ENCODE measurements at regions not wholly inside any gene's neighbourhood (a gene's known extent, or its start where the extent isn't known, plus 50 kb on each side); places are given as distances from the start of the nearest gene placed in this dataset.
A peak's percentile ranks its signal among the peaks of the same experiment; 100 is the strongest.

DNA sequence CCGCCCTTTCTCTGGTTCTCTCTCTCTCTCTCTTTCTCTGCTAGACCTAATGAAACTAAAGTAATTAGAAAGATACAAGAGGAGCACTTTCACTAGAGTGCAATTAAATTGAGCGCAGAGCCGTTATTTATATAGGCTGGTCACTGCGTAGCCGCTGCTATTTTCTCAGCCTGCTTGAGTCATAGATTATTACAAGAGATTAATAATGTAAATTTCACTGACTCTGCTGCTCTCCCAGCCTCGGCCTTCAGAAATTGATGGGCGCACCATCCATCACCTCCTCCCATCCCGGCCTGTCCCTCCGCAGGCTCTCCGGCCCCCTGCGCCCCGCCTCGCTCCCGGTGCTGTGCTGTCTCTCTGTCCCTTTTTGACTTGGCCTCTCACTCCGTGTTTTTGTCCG lies 268.0 kb upstream of the MVB12B start:
- intact Hi-C loops (cut with DNase I) = no loop called here
- WGBS, 2 donors = 71 to 72% methylated on average over 16 of the region's 16 CpGs
- no peak overlapping the region for H3K27ac ChIP-seq
- H3K36me3 ChIP-seq = no peaks in the 10 kb centered on the region
- H3K4me3 ChIP-seq = no peak overlapping the region
- no peak for TF ChIP-seq EP300 (IDR thresholded peaks at IDR 0.05)
- TF ChIP-seq, protein P1, sequence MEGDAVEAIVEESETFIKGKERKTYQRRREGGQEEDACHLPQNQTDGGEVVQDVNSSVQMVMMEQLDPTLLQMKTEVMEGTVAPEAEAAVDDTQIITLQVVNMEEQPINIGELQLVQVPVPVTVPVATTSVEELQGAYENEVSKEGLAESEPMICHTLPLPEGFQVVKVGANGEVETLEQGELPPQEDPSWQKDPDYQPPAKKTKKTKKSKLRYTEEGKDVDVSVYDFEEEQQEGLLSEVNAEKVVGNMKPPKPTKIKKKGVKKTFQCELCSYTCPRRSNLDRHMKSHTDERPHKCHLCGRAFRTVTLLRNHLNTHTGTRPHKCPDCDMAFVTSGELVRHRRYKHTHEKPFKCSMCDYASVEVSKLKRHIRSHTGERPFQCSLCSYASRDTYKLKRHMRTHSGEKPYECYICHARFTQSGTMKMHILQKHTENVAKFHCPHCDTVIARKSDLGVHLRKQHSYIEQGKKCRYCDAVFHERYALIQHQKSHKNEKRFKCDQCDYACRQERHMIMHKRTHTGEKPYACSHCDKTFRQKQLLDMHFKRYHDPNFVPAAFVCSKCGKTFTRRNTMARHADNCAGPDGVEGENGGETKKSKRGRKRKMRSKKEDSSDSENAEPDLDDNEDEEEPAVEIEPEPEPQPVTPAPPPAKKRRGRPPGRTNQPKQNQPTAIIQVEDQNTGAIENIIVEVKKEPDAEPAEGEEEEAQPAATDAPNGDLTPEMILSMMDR (IDR thresholded peaks at IDR 0.05) = no peak
- TF ChIP-seq POLR2AphosphoS5 (IDR thresholded peaks at IDR 0.05) = no peak
- TF ChIP-seq POLR2A (IDR thresholded peaks at IDR 0.05) = no peak
- DNase-seq = no peak
- no peaks in the 10 kb centered on the region for H3K9me3 ChIP-seq
- H3K27me3 ChIP-seq = peaks cover 0 to 12% (median 0%) of the 10 kb centered on the region in 3 donors
- peaks cover 0 to 4% (median 0%) of the 10 kb centered on the region in 4 donors for H3K4me1 ChIP-seq

DNA sequence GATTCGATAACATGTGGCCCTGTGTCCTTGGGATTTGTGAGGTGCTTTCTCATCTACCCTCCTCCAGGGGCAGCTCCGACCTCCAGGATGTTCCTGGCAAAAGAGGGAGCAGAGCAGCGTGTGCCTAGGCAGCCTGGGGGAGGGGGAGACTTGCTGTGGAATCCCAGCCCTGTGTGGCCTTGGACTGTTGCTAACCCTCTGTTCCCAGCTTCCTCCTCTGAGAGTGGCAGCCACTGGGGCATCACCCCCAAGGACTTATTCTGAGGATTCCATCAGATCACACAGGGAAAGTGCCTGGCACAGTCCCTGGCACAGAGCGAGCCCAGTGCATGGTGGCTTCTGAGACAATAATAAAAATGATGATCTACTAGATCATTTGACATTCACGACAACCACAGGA lies 265.1 kb upstream of the MVB12B start:
- intact Hi-C loops (cut with DNase I) = no loop called here
- Histone ChIP-seq H3K36me3 (no peaks in the 10 kb centered on the region), H3K27ac (no peak overlapping the region), H3K27me3 (peaks cover 0 to 15% (median 4%) of the 10 kb centered on the region in 3 donors), H3K9me3 (no peaks in the 10 kb centered on the region), H3K4me3 (no peak overlapping the region), H3K4me1 (peaks cover 0 to 4% (median 0%) of the 10 kb centered on the region in 4 donors)
- 66 to 74% methylated on average over 5 of the region's 5 CpGs for WGBS, 2 donors
- peak; percentile 27 for DNase-seq
- TF ChIP-seq POLR2AphosphoS5 (IDR thresholded peaks at IDR 0.05) (no peak), POLR2A (IDR thresholded peaks at IDR 0.05) (no peak), EP300 (IDR thresholded peaks at IDR 0.05) (no peak)
- TF ChIP-seq, protein P1 (IDR thresholded peaks at IDR 0.05) = no peak

DNA sequence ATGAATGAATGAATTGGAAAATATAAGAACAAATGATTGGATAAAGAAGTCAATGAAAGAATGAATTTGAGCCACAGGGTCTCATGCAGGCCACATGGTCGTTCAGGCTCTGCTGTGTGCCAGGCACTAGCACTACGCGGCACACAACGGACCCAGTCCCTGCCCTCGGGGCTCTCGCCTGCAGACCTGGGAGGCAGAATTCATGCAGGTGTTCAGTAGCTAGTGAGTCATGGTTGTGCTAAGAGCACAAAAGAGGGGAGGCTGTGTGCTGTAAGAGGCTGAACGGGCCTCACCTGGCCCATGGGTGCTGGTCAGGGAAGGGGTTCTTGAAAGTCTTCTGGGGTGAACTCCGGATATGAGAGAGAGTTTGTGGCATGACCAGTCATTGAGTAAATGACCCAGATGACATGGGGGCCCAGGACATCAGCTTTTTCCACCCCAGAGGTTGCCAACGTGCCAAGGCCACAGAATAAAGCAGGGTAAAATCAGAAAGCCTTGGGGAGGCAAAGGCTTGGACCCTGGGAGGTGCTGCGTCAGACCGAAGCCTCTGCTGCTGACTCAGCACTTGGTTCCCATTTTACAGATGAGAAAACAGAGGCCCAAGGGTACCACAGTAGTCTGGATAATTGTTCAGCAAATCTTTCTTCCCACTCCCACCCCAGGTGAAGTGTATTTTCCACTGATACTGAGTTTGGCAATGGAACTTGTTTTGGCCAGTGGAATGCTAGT lies 264.3 kb upstream of the MVB12B start:
- TF ChIP-seq POLR2A (IDR thresholded peaks at IDR 0.05) (no peak), POLR2AphosphoS5 (IDR thresholded peaks at IDR 0.05) (no peak)
- TF ChIP-seq, protein P1 (IDR thresholded peaks at IDR 0.05) = no peak
- Histone ChIP-seq H3K4me1 (peaks cover 0 to under 1% (median 0%) of the 10 kb centered on the region in 4 donors), H3K27ac (no peak overlapping the region), H3K9me3 (no peaks in the 10 kb centered on the region), H3K4me3 (no peak overlapping the region), H3K27me3 (peaks cover 0 to 15% (median 4%) of the 10 kb centered on the region in 3 donors), H3K36me3 (no peaks in the 10 kb centered on the region)
- WGBS, 2 donors = 83 to 90% methylated on average over 11 of the region's 11 CpGs
- intact Hi-C loops (cut with DNase I) = no loop called here
- DNase-seq = no peak

DNA sequence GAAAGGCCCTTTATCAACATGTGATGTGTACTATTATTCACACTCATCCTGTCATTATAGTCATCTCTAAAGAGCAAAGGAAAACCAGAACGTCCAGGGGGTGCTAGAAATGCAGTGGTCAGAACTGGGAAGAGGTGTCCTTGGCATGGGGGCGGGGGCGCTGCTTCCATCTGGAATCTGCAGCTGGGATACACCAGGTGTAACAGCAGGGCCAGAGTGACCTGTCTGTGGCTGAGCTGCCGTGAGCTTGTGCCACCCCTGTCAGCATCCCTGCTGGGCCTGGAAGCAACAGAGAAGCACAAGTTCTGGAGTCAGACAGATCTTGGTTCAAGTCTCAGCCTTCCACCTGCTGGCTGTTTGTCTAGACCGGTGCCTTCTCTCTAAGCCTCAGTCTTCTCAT lies 263.3 kb upstream of the MVB12B start:
- no peaks in the 10 kb centered on the region for H3K4me1 ChIP-seq
- H3K27me3 ChIP-seq = peaks cover 0 to 15% (median 4%) of the 10 kb centered on the region in 3 donors
- TF ChIP-seq, protein P1 (IDR thresholded peaks at IDR 0.05) = no peak
- TF ChIP-seq POLR2AphosphoS5 (IDR thresholded peaks at IDR 0.05) (no peak), POLR2A (IDR thresholded peaks at IDR 0.05) (no peak), EP300 (IDR thresholded peaks at IDR 0.05) (no peak)
- H3K27ac ChIP-seq = no peak overlapping the region
- intact Hi-C loops (cut with DNase I) = no loop called here
- H3K9me3 ChIP-seq = no peaks in the 10 kb centered on the region
- no peak for DNase-seq
- 90 to 91% methylated on average over 5 of the region's 5 CpGs for WGBS, 2 donors
- H3K36me3 ChIP-seq = no peaks in the 10 kb centered on the region
- no peak overlapping the region for H3K4me3 ChIP-seq
